ENCODE measurements at regions not wholly inside any gene's neighbourhood (a gene's known extent, or its start where the extent isn't known, plus 50 kb on each side); places are given as distances from the start of the nearest gene placed in this dataset.

GRCh38 chr5:3684771-3685354 is 89.2 kb downstream of the IRX1 start:
- TF ChIP-seq POLR2A (IDR thresholded peaks at IDR 0.05) (no peak), CTCF (IDR thresholded peaks at IDR 0.05) (no peak)
- intact Hi-C loops (cut with DNase I; ENCODE audit: low total_unique reads): no loop called here
- 90 to 93% methylated on average over 12 of the region's 12 CpGs for WGBS, 2 donors
- H3K4me3 ChIP-seq (ENCODE audit: low read depth, poor library complexity, severe bottlenecking): no peak overlapping the region
- DNase-seq (ENCODE audit: low spot score in 2 of 2): peak in 1 of 2 donors; percentile 67

GRCh38 chr5:3694819-3695218 is 99.2 kb downstream of the IRX1 start:
- no peak overlapping the region for H3K4me3 ChIP-seq (ENCODE audit: low read depth, poor library complexity, severe bottlenecking)
- TF ChIP-seq POLR2A (IDR thresholded peaks at IDR 0.05) (no peak), CTCF (IDR thresholded peaks at IDR 0.05) (no peak)
- DNase-seq (ENCODE audit: low spot score in 2 of 2): no peak
- intact Hi-C loops (cut with DNase I; ENCODE audit: low total_unique reads): no loop called here
- 83 to 86% methylated on average over 5 of the region's 5 CpGs for whole genome bisulfite sequencing, 2 donors

GRCh38 chr5:3695818-3696217 is 100.2 kb downstream of the IRX1 start:
- no peak overlapping the region for H3K4me3 ChIP-seq (ENCODE audit: low read depth, poor library complexity, severe bottlenecking)
- DNase-seq (ENCODE audit: low spot score in 2 of 2): no peak
- intact Hi-C loops (cut with DNase I; ENCODE audit: low total_unique reads): no loop called here
- 88 to 96% methylated on average over 2 of the region's 2 CpGs for WGBS, 2 donors
- TF ChIP-seq CTCF (IDR thresholded peaks at IDR 0.05): no peak
- TF ChIP-seq POLR2A (IDR thresholded peaks at IDR 0.05): no peak

DNA sequence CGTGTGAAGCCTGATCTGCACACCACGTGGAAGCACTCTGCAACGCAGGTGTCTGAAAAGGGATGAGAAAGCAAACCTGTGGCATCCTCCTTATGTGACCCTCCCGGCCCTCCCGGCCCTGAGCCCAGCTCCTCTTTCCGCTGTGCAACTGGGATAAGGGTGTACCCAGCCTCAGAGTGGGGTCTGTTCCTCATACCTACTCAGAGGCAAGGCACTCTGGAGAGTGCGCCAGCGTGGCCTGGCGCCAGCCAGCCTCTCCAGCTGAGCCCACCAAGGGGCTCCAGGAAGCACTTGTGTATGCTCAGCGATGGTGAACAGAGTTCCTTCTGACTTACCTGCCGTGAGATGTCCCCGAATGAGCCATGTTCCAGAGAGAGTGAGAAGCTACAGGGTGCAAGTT is 102.8 kb downstream of the IRX1 start:
- intact Hi-C loops (cut with DNase I; ENCODE audit: low total_unique reads): no loop called here
- TF ChIP-seq POLR2A (IDR thresholded peaks at IDR 0.05) (no peak), CTCF (IDR thresholded peaks at IDR 0.05) (no peak)
- WGBS, 2 donors: 85 to 90% methylated on average over 12 of the region's 12 CpGs
- no peak for DNase-seq (ENCODE audit: low spot score in 2 of 2)
- H3K4me3 ChIP-seq (ENCODE audit: low read depth, poor library complexity, severe bottlenecking): no peak overlapping the region

GRCh38 chr5:3701694-3702093 is 106.1 kb downstream of the IRX1 start:
- WGBS, 2 donors: 78 to 82% methylated on average over 4 of the region's 4 CpGs
- DNase-seq (ENCODE audit: low spot score in 2 of 2): no peak
- no peak overlapping the region for H3K4me3 ChIP-seq (ENCODE audit: low read depth, poor library complexity, severe bottlenecking)
- TF ChIP-seq CTCF (IDR thresholded peaks at IDR 0.05): no peak
- no peak for TF ChIP-seq POLR2A (IDR thresholded peaks at IDR 0.05)
- intact Hi-C loops (cut with DNase I; ENCODE audit: low total_unique reads): no loop called here

GRCh38 chr5:3704661-3705060 is 109.0 kb downstream of the IRX1 start:
- TF ChIP-seq CTCF (IDR thresholded peaks at IDR 0.05) (no peak), POLR2A (IDR thresholded peaks at IDR 0.05) (no peak)
- intact Hi-C loops (cut with DNase I; ENCODE audit: low total_unique reads): no loop called here
- DNase-seq (ENCODE audit: low spot score in 2 of 2): no peak

More at GRCh38 chr5:3704661-3705060, 109.0 kb downstream of the IRX1 start:
- no peak overlapping the region for H3K4me3 ChIP-seq (ENCODE audit: low read depth, poor library complexity, severe bottlenecking)
